HG03571 (cell line): ENCODE measurements at regions not wholly inside any gene's neighbourhood (a gene's known extent, or its start where the extent isn't known, plus 50 kb on each side); places are given as distances from the start of the nearest gene placed in this dataset.

Experiments used
- ATAC-seq: cut with Tn5 transposase; IDR thresholded peaks from one replicate; pipeline ENCODE4 v1.9.1; 2021; ENCODE audit not compliant: unreplicated experiment

- ATAC-seq: no peak
Observed at GRCh38 chr7:16065939-16066338, 355.4 kb downstream of the CRPPA start.

GRCh38 chr7:16063716-16064675 lies 357.3 kb downstream of the CRPPA start:
- ATAC-seq: no peak

- ATAC-seq: no peak
Observed at GRCh38 chr7:16063221-16063620, 358.1 kb downstream of the CRPPA start.

- ATAC-seq: no peak
Observed at GRCh38 chr7:16062269-16062668, 359.1 kb downstream of the CRPPA start.

GRCh38 chr7:16061630-16062029 lies 359.7 kb downstream of the CRPPA start:
- no peak for ATAC-seq

GRCh38 chr7:16061011-16061410 lies 360.3 kb downstream of the CRPPA start:
- no peak for ATAC-seq

- ATAC-seq: no peak
Observed at GRCh38 chr7:16060502-16060901, 360.8 kb downstream of the CRPPA start.

- ATAC-seq: no peak
Observed at GRCh38 chr7:16055263-16055976, 365.9 kb downstream of the CRPPA start.

- no peak for ATAC-seq
Observed at GRCh38 chr7:16051561-16052255, 365.2 kb upstream of the MEOX2 start.

- ATAC-seq: no peak
Observed at GRCh38 chr7:16046041-16046440, 359.6 kb upstream of the MEOX2 start.

GRCh38 chr7:16045296-16045695 lies 358.8 kb upstream of the MEOX2 start:
- no peak for ATAC-seq

GRCh38 chr7:16044645-16045044 lies 358.2 kb upstream of the MEOX2 start:
- ATAC-seq: no peak

- ATAC-seq: no peak
Observed at GRCh38 chr7:16040346-16040745, 353.9 kb upstream of the MEOX2 start.

GRCh38 chr7:16038906-16039305 lies 352.4 kb upstream of the MEOX2 start:
- ATAC-seq: no peak

- no peak for ATAC-seq
Observed at GRCh38 chr7:16035392-16035791, 348.9 kb upstream of the MEOX2 start.

- ATAC-seq: no peak
Observed at GRCh38 chr7:16034866-16035265, 348.4 kb upstream of the MEOX2 start.

GRCh38 chr7:16034353-16034752 lies 347.9 kb upstream of the MEOX2 start:
- ATAC-seq: no peak

- ATAC-seq: no peak
Observed at GRCh38 chr7:16033233-16033632, 346.8 kb upstream of the MEOX2 start.

- ATAC-seq: no peak
Observed at GRCh38 chr7:16028636-16029035, 342.2 kb upstream of the MEOX2 start.

GRCh38 chr7:16028103-16028502 lies 341.6 kb upstream of the MEOX2 start:
- ATAC-seq: no peak

- ATAC-seq: no peak
Observed at GRCh38 chr7:16027396-16027795, 340.9 kb upstream of the MEOX2 start.
